MV-4-11 (cell line): ENCODE measurements at regions not wholly inside any gene's neighbourhood (a gene's known extent, or its start where the extent isn't known, plus 50 kb on each side); places are given as distances from the start of the nearest gene placed in this dataset.
"Not testable (repeated sequence)": the region's sequence is repeated elsewhere in the genome, so short reads cannot be mapped to it uniquely, and the experiment has no call there.

Experiments
- DNase-seq: peaks from one replicate; lab custom pipeline; 2025; lab: John Stamatoyannopoulos, UW

DNA sequence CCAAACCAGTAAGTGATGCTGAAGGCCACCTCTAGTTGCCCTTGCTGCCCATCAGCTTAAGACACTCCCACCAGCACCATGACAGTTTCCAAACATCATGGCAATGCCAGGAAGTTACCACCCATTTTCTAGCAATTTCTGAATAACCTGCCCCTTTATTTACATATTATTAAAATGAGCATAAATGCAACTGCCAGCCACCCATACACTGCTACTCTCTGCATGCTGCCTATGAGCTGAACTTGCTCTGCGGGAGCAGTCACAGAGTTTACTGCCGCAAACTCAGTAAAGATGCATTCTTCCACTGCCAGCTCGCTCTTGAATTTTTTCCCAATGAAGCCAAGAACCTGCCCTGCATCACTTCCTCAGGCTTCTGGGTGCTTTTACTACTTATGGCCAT is 212.6 kb downstream of the SH2D4B start:
- no peak for DNase-seq

DNA sequence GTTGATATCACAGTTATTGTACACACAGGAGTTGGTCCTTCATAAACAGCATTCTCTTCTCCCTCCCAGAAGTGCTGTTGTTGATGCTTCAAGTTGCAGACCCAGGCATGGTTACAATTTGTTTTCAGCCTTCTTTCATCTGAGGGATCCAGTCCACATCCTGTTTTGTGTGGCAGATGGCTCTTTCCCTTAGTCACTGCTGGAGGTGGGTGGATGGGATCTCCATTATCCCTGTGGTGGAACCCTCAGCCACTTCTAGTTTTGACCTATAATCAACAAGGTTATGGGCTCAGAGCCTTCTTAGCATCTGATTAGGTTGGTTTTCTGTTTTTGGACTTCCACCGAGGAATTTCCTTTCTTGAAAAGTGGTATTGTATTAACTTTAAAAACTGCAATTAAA is 214.2 kb downstream of the SH2D4B start:
- DNase-seq, result no peak

- no peak for DNase-seq
These were observed 215.9 kb downstream of the SH2D4B start for GRCh38 chr10:80753612-80754011.

DNA sequence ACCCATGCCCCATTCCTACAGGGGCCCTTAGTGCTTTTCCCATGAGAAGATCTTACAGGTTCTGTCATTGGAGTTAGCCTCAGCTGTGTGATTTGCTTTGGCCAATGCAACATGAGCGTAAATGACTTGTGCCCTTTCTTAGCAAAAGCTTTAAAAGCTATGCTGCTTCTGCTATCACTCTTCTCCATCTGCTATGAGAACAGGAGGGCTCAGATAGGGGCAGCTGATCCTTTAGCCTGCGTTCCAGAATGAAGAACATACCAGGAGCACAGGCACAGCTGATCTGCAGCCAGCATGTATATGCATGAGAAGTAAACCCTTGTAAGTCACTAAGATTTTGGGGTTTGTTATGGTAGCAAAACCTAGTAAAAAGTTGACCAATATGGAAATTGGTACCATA is 218.2 kb downstream of the SH2D4B start:
- DNase-seq, result no peak

DNA sequence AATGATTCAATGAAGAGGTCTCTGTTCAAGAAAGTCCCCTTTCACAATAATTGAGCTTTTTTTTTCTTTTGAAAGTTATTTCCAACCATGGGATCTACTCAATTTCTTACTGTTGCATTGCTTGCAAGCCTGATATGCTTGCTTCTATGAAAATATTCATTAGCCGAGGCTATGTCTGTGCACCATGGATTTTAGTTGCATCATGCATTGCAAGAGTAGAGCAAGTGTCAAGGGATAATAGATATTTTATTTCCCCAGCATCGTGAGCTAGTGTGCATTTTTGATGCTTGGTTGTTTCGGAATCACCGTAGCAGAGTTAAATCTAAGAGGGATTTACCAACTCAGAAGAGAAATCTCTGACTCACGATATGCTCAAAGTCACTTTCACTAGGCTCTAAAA is 222.0 kb downstream of the SH2D4B start:
- DNase-seq, result no peak

GRCh38 chr10:80760914-80761371 is 223.2 kb downstream of the SH2D4B start:
- no peak for DNase-seq

DNA sequence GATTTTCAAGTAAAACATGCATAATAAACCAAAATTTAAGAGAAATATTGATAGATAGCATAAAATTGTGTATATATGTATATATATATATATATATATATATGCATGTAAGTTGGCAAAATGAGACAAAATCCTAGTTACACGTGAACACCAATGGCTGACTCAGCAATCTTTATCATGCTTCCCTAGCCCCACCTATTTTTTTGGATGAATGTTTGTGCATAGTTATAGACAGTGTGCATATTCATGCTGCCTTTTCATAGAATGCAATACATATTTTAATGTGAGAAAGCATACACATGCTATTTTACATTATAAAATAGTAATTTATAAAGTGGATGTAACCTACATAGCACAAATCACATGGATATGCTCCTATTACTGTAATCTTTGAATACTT is 230.3 kb downstream of the SH2D4B start:
- no peak for DNase-seq

DNA sequence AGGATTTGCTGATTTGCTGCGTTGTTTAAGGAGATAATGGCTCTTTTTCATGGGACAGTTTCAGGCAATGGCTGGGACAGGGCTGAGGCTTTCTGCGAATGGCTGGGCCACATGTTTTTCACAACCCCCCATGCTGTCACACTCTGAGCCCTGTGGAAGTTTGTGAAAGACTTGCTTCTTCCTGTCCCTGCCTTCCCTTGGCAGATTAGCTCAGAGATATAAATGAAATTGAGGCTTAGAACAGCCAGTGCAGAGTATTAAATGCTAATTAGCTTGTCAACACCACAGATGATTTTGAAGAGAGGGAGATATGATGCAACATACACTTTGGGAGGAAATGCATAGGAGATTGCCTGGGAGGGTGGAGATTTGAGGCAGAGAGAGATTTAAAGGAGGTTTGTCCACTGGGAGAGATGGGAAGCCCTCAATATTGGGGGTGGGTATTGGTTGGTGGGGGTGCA is 232.0 kb downstream of the SH2D4B start:
- no peak for DNase-seq

GRCh38 chr10:80770239-80770638 is 232.5 kb downstream of the SH2D4B start:
- DNase-seq, result no peak

- DNase-seq, result no peak
These were observed 233.6 kb downstream of the SH2D4B start for GRCh38 chr10:80771285-80771684.

- no peak for DNase-seq
These were observed 234.3 kb downstream of the SH2D4B start for GRCh38 chr10:80771902-80772555.

GRCh38 chr10:80772596-80772995 is 234.9 kb downstream of the SH2D4B start:
- DNase-seq, result no peak

DNA sequence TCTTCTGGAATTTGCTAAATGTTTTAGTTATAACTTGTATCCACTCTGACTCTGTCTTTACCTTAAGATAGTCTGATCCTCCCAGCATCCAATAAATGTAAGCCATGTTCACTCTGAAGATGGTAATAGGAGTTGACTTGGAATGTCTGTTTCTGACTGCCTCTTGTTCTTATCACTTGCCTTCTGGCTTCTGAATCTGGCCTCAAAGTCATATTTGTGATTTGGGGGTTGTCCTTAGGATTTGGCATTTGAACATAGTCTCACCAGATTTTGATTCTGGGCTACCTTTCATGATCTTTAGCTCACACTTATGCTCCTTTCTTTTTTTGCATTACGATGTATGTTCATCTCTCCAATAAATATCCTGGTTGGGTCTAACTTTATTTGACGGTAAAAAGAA is 247.0 kb downstream of the SH2D4B start:
- DNase-seq, result no peak

DNA sequence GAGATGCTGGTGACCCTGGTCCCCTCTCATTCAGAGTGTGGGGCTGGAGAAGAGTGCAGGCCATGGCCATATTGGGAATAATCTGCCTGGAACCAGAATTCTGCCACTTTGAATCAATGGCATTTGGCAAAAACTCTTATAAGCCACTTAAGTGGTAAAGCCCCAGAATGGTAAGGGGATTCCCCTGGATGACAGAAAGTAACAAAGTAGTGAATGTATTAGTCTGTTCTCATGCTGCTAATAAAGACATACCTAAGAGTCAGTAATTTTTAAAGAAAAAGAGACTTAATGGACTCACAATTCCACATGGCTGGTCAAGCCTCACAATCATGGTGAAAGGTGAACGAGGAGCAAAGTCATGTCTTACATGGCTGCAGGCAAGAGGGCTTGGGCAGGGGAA is 248.6 kb downstream of the SH2D4B start:
- DNase-seq, result no peak

GRCh38 chr10:80787952-80788351 is 250.2 kb downstream of the SH2D4B start:
- DNase-seq, result no peak

- DNase-seq, result no peak
These were observed 257.3 kb downstream of the SH2D4B start for GRCh38 chr10:80794994-80795393.

GRCh38 chr10:80805343-80806020 is 267.8 kb downstream of the SH2D4B start:
- DNase-seq, result no peak

- DNase-seq, result no peak
These were observed 276.5 kb downstream of the SH2D4B start for GRCh38 chr10:80814147-80814652.

- DNase-seq, result no peak
These were observed 291.4 kb downstream of the SH2D4B start for GRCh38 chr10:80829151-80829550.

GRCh38 chr10:80829562-80829961 is 291.9 kb downstream of the SH2D4B start:
- no peak for DNase-seq

GRCh38 chr10:80832693-80833092 is 295.0 kb downstream of the SH2D4B start:
- DNase-seq, result not testable (repeated sequence)

GRCh38 chr10:80855348-80855971 is 317.8 kb downstream of the SH2D4B start:
- DNase-seq, result no peak

DNA sequence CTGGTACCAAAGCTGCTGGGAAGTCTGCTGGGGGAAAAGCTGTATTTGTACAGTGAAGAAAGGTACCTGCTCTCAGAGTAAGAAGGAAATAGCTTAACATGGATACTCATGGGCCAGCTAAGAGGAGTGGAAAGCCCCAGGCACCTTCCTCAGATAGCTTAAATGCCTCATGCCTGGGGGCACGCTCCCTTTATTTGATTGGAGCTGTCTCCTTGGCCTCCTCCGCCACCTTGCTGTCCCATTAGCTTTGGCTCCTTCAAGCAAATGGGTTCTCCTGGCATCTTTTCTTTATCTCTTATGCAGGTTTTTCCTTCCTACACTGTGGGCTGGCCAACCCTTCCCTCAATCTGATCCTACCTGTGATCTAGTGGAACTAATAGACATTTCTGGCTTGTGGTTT is 318.5 kb downstream of the SH2D4B start:
- no peak for DNase-seq
